Activated CD8-positive, alpha-beta T cell treated with anti-CD3 and anti-CD28 coated beads, Interleukin-2, amount 10 ng/mL, durations not matched to agents 7 days and 5 days (primary cell): ENCODE measurements at regions not wholly inside any gene's neighbourhood (a gene's known extent, or its start where the extent isn't known, plus 50 kb on each side); places are given as distances from the start of the nearest gene placed in this dataset.

Experiments
- ATAC-seq: fragments of 150-1000 bp; cut with Tn5 transposase; one replicate; pipeline ENCODE4 v1.10.0; 2021; ENCODE audit warnings: moderate library complexity
- CTCF ChIA-PET: fragments of 350-600 bp; sonication (Branson Sonifier 250); formaldehyde crosslinking; loops from one replicate; lab custom pipeline; 2021; ENCODE audit warnings: antibody characterized with exemption; lab: Charles Lee
- POLR2A ChIA-PET: fragments of 350-600 bp; sonication (Branson Sonifier 250); formaldehyde crosslinking; loops from one replicate; lab custom pipeline; 2021; ENCODE audit warnings: antibody characterized with exemption; lab: Charles Lee
- DNase-seq: peaks from one replicate; pipeline ENCODE4 v3.0.0-alpha.2; 2020
- H3K27ac Mint-ChIP-seq: one replicate; pipeline ENCODE4 v1.8.0; 2021; ENCODE audit warnings: mild to moderate bottlenecking, mixed read lengths
- H3K27me3 Mint-ChIP-seq: one replicate; pipeline ENCODE4 v1.8.0; 2021; ENCODE audit warnings: low read depth, mixed read lengths
- H3K36me3 Mint-ChIP-seq: one replicate; pipeline ENCODE4 v1.8.0; 2021; ENCODE audit warnings: low read depth, mixed read lengths
- H3K4me1 Mint-ChIP-seq: one replicate; pipeline ENCODE4 v1.8.0; 2021; ENCODE audit warnings: low read depth, mixed read lengths
- H3K4me3 Mint-ChIP-seq: one replicate; pipeline ENCODE4 v1.8.0; 2021; ENCODE audit warnings: mild to moderate bottlenecking, mixed read lengths
- H3K9me3 Mint-ChIP-seq: one replicate; pipeline ENCODE4 v1.8.0; 2022; ENCODE audit warnings: mixed read lengths; ENCODE audit not compliant: insufficient read depth

GRCh38 chr6:122122202-122122601 lies 277.2 kb upstream of the HSF2 start:
- ChIA-PET POLR2A (no interaction called here), CTCF (no interaction called here)
- Mint-ChIP-seq H3K27ac (no peak overlapping the region), H3K4me3 (no peak overlapping the region), H3K9me3 (no peaks in the 10 kb centered on the region), H3K27me3 (no peaks in the 10 kb centered on the region), H3K4me1 (no peaks in the 10 kb centered on the region), H3K36me3 (no peaks in the 10 kb centered on the region)
- DNase-seq, result no peak
- no peak for ATAC-seq

- Mint-ChIP-seq H3K27me3 (no peaks in the 10 kb centered on the region), H3K9me3 (no peaks in the 10 kb centered on the region), H3K4me3 (no peak overlapping the region), H3K4me1 (no peaks in the 10 kb centered on the region), H3K27ac (no peak overlapping the region), H3K36me3 (no peaks in the 10 kb centered on the region)
- ChIA-PET POLR2A (no interaction called here), CTCF (no interaction called here)
- DNase-seq (no peak), ATAC-seq (no peak)
Measured at GRCh38 chr6:122122686-122123085, 276.8 kb upstream of the HSF2 start.

- no peak overlapping the region for H3K4me3 Mint-ChIP-seq
- no peaks in the 10 kb centered on the region for H3K9me3 Mint-ChIP-seq
- no peak for DNase-seq
- H3K27ac Mint-ChIP-seq, result no peak overlapping the region
- H3K4me1 Mint-ChIP-seq, result peaks cover 2% of the 10 kb centered on the region
- H3K27me3 Mint-ChIP-seq, result no peaks in the 10 kb centered on the region
- CTCF ChIA-PET, result no interaction called here
- POLR2A ChIA-PET, result no interaction called here
- ATAC-seq, result no peak
- H3K36me3 Mint-ChIP-seq, result no peaks in the 10 kb centered on the region
Measured at GRCh38 chr6:122124908-122125307, 274.5 kb upstream of the HSF2 start.

GRCh38 chr6:122126894-122127293 lies 272.6 kb upstream of the HSF2 start:
- ChIA-PET CTCF (no interaction called here), POLR2A (no interaction called here)
- no peaks in the 10 kb centered on the region for H3K27me3 Mint-ChIP-seq
- H3K36me3 Mint-ChIP-seq, result no peaks in the 10 kb centered on the region
- H3K27ac Mint-ChIP-seq, result no peak overlapping the region
- H3K4me3 Mint-ChIP-seq, result no peak overlapping the region
- no peaks in the 10 kb centered on the region for H3K9me3 Mint-ChIP-seq
- ATAC-seq (no peak), DNase-seq (no peak)
- H3K4me1 Mint-ChIP-seq, result peaks cover 7% of the 10 kb centered on the region

- ChIA-PET POLR2A (no interaction called here), CTCF (no interaction called here)
- Mint-ChIP-seq H3K9me3 (no peaks in the 10 kb centered on the region), H3K4me1 (peaks cover 7% of the 10 kb centered on the region), H3K27me3 (no peaks in the 10 kb centered on the region), H3K4me3 (no peak overlapping the region), H3K36me3 (no peaks in the 10 kb centered on the region), H3K27ac (no peak overlapping the region)
- DNase-seq (no peak), ATAC-seq (no peak)
Measured at GRCh38 chr6:122128445-122128844, 271.0 kb upstream of the HSF2 start.

GRCh38 chr6:122129313-122130025 lies 270.0 kb upstream of the HSF2 start:
- ChIA-PET POLR2A (no interaction called here), CTCF (no interaction called here)
- Mint-ChIP-seq H3K4me3 (no peak overlapping the region), H3K27me3 (no peaks in the 10 kb centered on the region), H3K9me3 (no peaks in the 10 kb centered on the region), H3K4me1 (peaks cover 7% of the 10 kb centered on the region), H3K36me3 (no peaks in the 10 kb centered on the region), H3K27ac (no peak overlapping the region)
- ATAC-seq (no peak), DNase-seq (no peak)

- Mint-ChIP-seq H3K4me1 (peaks cover 7% of the 10 kb centered on the region), H3K36me3 (no peaks in the 10 kb centered on the region), H3K27ac (no peak overlapping the region), H3K4me3 (no peak overlapping the region), H3K9me3 (no peaks in the 10 kb centered on the region), H3K27me3 (no peaks in the 10 kb centered on the region)
- ChIA-PET POLR2A (no interaction called here), CTCF (no interaction called here)
- DNase-seq, result peak; percentile 21
- ATAC-seq, result no peak
Measured at GRCh38 chr6:122130026-122130348, 269.5 kb upstream of the HSF2 start.

GRCh38 chr6:122130518-122130917 lies 268.9 kb upstream of the HSF2 start:
- H3K27ac Mint-ChIP-seq, result no peak overlapping the region
- CTCF ChIA-PET, result no interaction called here
- no peak for ATAC-seq
- no peaks in the 10 kb centered on the region for H3K36me3 Mint-ChIP-seq
- DNase-seq, result no peak
- H3K4me3 Mint-ChIP-seq, result no peak overlapping the region
- POLR2A ChIA-PET, result no interaction called here
- H3K4me1 Mint-ChIP-seq, result peaks cover 7% of the 10 kb centered on the region
- H3K9me3 Mint-ChIP-seq, result no peaks in the 10 kb centered on the region
- no peaks in the 10 kb centered on the region for H3K27me3 Mint-ChIP-seq

- POLR2A ChIA-PET, result no interaction called here
- Mint-ChIP-seq H3K4me1 (no peaks in the 10 kb centered on the region), H3K4me3 (no peak overlapping the region), H3K9me3 (no peaks in the 10 kb centered on the region), H3K27ac (no peak overlapping the region), H3K27me3 (no peaks in the 10 kb centered on the region), H3K36me3 (no peaks in the 10 kb centered on the region)
- no peak for ATAC-seq
- CTCF ChIA-PET, result no interaction called here
- no peak for DNase-seq
Measured at GRCh38 chr6:122136386-122136785, 263.1 kb upstream of the HSF2 start.

- Mint-ChIP-seq H3K36me3 (no peaks in the 10 kb centered on the region), H3K27ac (no peak overlapping the region), H3K4me3 (no peak overlapping the region), H3K4me1 (no peaks in the 10 kb centered on the region), H3K9me3 (no peaks in the 10 kb centered on the region), H3K27me3 (no peaks in the 10 kb centered on the region)
- CTCF ChIA-PET, result no interaction called here
- ATAC-seq (no peak), DNase-seq (no peak)
- POLR2A ChIA-PET, result no interaction called here
Measured at GRCh38 chr6:122140031-122140430, 259.4 kb upstream of the HSF2 start.

- Mint-ChIP-seq H3K36me3 (no peaks in the 10 kb centered on the region), H3K27ac (no peak overlapping the region), H3K4me3 (no peak overlapping the region), H3K9me3 (no peaks in the 10 kb centered on the region), H3K4me1 (no peaks in the 10 kb centered on the region), H3K27me3 (no peaks in the 10 kb centered on the region)
- ChIA-PET CTCF (no interaction called here), POLR2A (no interaction called here)
- ATAC-seq, result no peak
- no peak for DNase-seq
Measured at GRCh38 chr6:122141246-122141645, 258.2 kb upstream of the HSF2 start.

GRCh38 chr6:122143813-122144601 lies 255.4 kb upstream of the HSF2 start:
- DNase-seq (no peak), ATAC-seq (no peak)
- no peak overlapping the region for H3K27ac Mint-ChIP-seq
- ChIA-PET POLR2A (no interaction called here), CTCF (no interaction called here)
- no peaks in the 10 kb centered on the region for H3K36me3 Mint-ChIP-seq
- H3K4me3 Mint-ChIP-seq, result no peak overlapping the region
- no peaks in the 10 kb centered on the region for H3K27me3 Mint-ChIP-seq
- no peaks in the 10 kb centered on the region for H3K9me3 Mint-ChIP-seq
- no peaks in the 10 kb centered on the region for H3K4me1 Mint-ChIP-seq
